ENCODE measurements at regions not wholly inside any gene's neighbourhood (a gene's known extent, or its start where the extent isn't known, plus 50 kb on each side); places are given as distances from the start of the nearest gene placed in this dataset.

DNA sequence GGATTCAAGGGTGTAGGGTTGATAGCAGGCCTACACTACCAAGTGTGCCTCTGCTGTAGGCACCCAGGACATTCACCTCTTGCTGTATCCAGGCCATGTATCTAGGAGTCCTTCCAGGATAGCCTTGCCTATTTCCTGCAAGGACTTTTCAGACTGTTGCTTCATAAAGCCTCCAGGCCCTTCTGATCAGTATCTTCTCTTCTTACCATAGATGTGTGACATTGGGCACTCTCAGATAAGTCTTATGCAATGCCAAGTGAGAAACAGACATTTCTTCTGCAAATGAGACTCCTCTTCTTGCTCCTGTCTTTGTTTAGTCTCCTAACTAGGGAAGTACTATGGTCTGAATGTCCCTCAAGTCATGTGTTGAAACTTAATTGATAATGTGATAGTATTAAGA, 386.8 kb downstream of the ANKRD50 start:
- DNase-seq (ENCODE audit: low read depth in 2 of 2) = no peak
- no peak overlapping the region for H3K4me3 ChIP-seq (replicated peaks in 1 of 4; ENCODE audit: control extremely low read depth in 1 of 4, insufficient read depth in 1 of 4, low read depth in 3 of 4, low read length in 4 of 4)
- no peaks in the 10 kb centered on the region for H3K36me3 ChIP-seq (ENCODE audit: control insufficient read depth, insufficient read depth, low read length)
- H3K9ac ChIP-seq (ENCODE audit: insufficient read depth, low read length) = no peak overlapping the region
- TF ChIP-seq, protein P1, sequence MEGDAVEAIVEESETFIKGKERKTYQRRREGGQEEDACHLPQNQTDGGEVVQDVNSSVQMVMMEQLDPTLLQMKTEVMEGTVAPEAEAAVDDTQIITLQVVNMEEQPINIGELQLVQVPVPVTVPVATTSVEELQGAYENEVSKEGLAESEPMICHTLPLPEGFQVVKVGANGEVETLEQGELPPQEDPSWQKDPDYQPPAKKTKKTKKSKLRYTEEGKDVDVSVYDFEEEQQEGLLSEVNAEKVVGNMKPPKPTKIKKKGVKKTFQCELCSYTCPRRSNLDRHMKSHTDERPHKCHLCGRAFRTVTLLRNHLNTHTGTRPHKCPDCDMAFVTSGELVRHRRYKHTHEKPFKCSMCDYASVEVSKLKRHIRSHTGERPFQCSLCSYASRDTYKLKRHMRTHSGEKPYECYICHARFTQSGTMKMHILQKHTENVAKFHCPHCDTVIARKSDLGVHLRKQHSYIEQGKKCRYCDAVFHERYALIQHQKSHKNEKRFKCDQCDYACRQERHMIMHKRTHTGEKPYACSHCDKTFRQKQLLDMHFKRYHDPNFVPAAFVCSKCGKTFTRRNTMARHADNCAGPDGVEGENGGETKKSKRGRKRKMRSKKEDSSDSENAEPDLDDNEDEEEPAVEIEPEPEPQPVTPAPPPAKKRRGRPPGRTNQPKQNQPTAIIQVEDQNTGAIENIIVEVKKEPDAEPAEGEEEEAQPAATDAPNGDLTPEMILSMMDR (conservative IDR thresholded peaks at IDR 0.05 in 1 of 2, IDR thresholded peaks at IDR 0.05 in 1 of 2; ENCODE audit: low read depth in 1 of 2, low read length in 2 of 2) = no peak
- no peak for TF ChIP-seq EZH2 (IDR thresholded peaks at IDR 0.05; ENCODE audit: low read length, missing control alignments)
- H3K27me3 ChIP-seq (ENCODE audit: control insufficient read depth, insufficient read depth, low read length) = no peaks in the 10 kb centered on the region
- H3K4me1 ChIP-seq (ENCODE audit: control insufficient read depth, extremely low read depth, insufficient read depth, low read length) = peaks cover 2% of the 10 kb centered on the region
- no peak overlapping the region for H2AFZ ChIP-seq (ENCODE audit: low read length)
- H3K27ac ChIP-seq (ENCODE audit: insufficient read depth, low read length) = no peak overlapping the region
- no peaks in the 10 kb centered on the region for H3K9me3 ChIP-seq (ENCODE audit: control insufficient read depth, insufficient read depth, low read depth, low read length)
- H3K79me2 ChIP-seq (ENCODE audit: control insufficient read depth, insufficient read depth, low read length) = no peaks in the 10 kb centered on the region
- no peak overlapping the region for H3K4me2 ChIP-seq (ENCODE audit: extremely low read depth, insufficient read depth, low read length)
- H4K20me1 ChIP-seq (ENCODE audit: control insufficient read depth, extremely low read depth, insufficient read depth, low read length) = no peaks in the 10 kb centered on the region

DNA sequence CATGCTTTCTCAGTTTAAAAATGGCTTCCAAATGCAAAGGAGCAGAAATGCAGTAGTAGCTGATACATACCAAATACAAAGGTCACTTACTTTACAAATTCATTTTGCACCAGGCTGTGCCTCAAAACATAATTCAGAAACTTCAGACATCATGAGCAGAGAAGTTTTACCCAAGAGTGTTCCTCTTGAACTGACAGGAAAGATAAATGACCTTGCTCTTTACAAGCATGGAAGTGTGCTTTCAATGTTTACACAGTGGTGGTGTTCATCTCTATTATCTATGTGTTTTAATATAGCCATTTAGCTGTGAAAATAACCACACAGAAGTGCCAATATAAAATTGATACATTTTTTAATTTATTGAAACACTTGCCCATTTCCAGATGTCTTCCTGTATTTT, 383.4 kb downstream of the ANKRD50 start:
- no peaks in the 10 kb centered on the region for H3K27me3 ChIP-seq (ENCODE audit: control insufficient read depth, insufficient read depth, low read length)
- no peak overlapping the region for H2AFZ ChIP-seq (ENCODE audit: low read length)
- no peak overlapping the region for H3K4me3 ChIP-seq (replicated peaks in 1 of 4; ENCODE audit: control extremely low read depth in 1 of 4, insufficient read depth in 1 of 4, low read depth in 3 of 4, low read length in 4 of 4)
- TF ChIP-seq EZH2 (IDR thresholded peaks at IDR 0.05; ENCODE audit: low read length, missing control alignments) = no peak
- TF ChIP-seq, protein P1 (conservative IDR thresholded peaks at IDR 0.05 in 1 of 2, IDR thresholded peaks at IDR 0.05 in 1 of 2; ENCODE audit: low read depth in 1 of 2, low read length in 2 of 2) = no peak
- no peaks in the 10 kb centered on the region for H3K4me1 ChIP-seq (ENCODE audit: control insufficient read depth, extremely low read depth, insufficient read depth, low read length)
- no peaks in the 10 kb centered on the region for H4K20me1 ChIP-seq (ENCODE audit: control insufficient read depth, extremely low read depth, insufficient read depth, low read length)
- H3K4me2 ChIP-seq (ENCODE audit: extremely low read depth, insufficient read depth, low read length) = no peak overlapping the region
- H3K36me3 ChIP-seq (ENCODE audit: control insufficient read depth, insufficient read depth, low read length) = no peaks in the 10 kb centered on the region
- DNase-seq (ENCODE audit: low read depth in 2 of 2) = no peak
- H3K27ac ChIP-seq (ENCODE audit: insufficient read depth, low read length) = no peak overlapping the region
- H3K79me2 ChIP-seq (ENCODE audit: control insufficient read depth, insufficient read depth, low read length) = no peaks in the 10 kb centered on the region
- no peak overlapping the region for H3K9ac ChIP-seq (ENCODE audit: insufficient read depth, low read length)
- H3K9me3 ChIP-seq (ENCODE audit: control insufficient read depth, insufficient read depth, low read depth, low read length) = no peaks in the 10 kb centered on the region

DNA sequence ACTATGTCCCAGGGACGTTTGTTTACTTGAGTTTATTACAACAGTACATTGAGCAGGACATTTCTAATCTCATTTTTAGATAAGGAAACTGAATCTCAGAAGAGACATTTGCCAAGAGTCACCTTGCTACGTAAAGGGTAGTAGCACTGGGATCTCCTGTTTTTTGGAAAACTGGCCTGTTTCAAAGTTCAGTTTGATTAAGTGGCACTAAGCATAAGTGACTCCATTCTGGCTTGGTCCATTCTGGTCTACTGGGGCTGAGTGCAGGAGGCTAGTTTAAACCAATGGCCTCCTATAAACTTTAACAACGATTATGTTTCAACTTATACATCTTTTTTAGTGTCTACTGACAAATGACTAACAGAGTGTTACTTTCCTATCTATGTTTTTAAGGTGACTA, 382.5 kb downstream of the ANKRD50 start:
- no peaks in the 10 kb centered on the region for H3K9me3 ChIP-seq (ENCODE audit: control insufficient read depth, insufficient read depth, low read depth, low read length)
- no peaks in the 10 kb centered on the region for H3K36me3 ChIP-seq (ENCODE audit: control insufficient read depth, insufficient read depth, low read length)
- no peak overlapping the region for H3K27ac ChIP-seq (ENCODE audit: insufficient read depth, low read length)
- H3K4me2 ChIP-seq (ENCODE audit: extremely low read depth, insufficient read depth, low read length) = no peak overlapping the region
- no peaks in the 10 kb centered on the region for H4K20me1 ChIP-seq (ENCODE audit: control insufficient read depth, extremely low read depth, insufficient read depth, low read length)
- H3K4me3 ChIP-seq (replicated peaks in 1 of 4; ENCODE audit: control extremely low read depth in 1 of 4, insufficient read depth in 1 of 4, low read depth in 3 of 4, low read length in 4 of 4) = no peak overlapping the region
- no peak overlapping the region for H2AFZ ChIP-seq (ENCODE audit: low read length)
- H3K79me2 ChIP-seq (ENCODE audit: control insufficient read depth, insufficient read depth, low read length) = no peaks in the 10 kb centered on the region
- no peaks in the 10 kb centered on the region for H3K4me1 ChIP-seq (ENCODE audit: control insufficient read depth, extremely low read depth, insufficient read depth, low read length)
- H3K27me3 ChIP-seq (ENCODE audit: control insufficient read depth, insufficient read depth, low read length) = no peaks in the 10 kb centered on the region
- no peak for TF ChIP-seq EZH2 (IDR thresholded peaks at IDR 0.05; ENCODE audit: low read length, missing control alignments)
- TF ChIP-seq, protein P1 (conservative IDR thresholded peaks at IDR 0.05 in 1 of 2, IDR thresholded peaks at IDR 0.05 in 1 of 2; ENCODE audit: low read depth in 1 of 2, low read length in 2 of 2) = no peak
- no peak for DNase-seq (ENCODE audit: low read depth in 2 of 2)
- H3K9ac ChIP-seq (ENCODE audit: insufficient read depth, low read length) = no peak overlapping the region

All from fibroblast of lung (primary cell).